ENCODE measurements at regions not wholly inside any gene's neighbourhood (a gene's known extent, or its start where the extent isn't known, plus 50 kb on each side); places are given as distances from the start of the nearest gene placed in this dataset.

GRCh38 chr20:23211164-23211563, 125.0 kb upstream of the CD93 start:
- no peak for TF ChIP-seq CTCF (IDR thresholded peaks at IDR 0.05)
- TF ChIP-seq POLR2A (IDR thresholded peaks at IDR 0.05) = no peak
